Naive B cell (primary cell): ENCODE measurements at regions not wholly inside any gene's neighbourhood (a gene's known extent, or its start where the extent isn't known, plus 50 kb on each side); places are given as distances from the start of the nearest gene placed in this dataset.

Experiments used
- ATAC-seq, 2 donors: fragments of 150-1000 bp; cut with Tn5 transposase; 2 replicates each; pipeline ENCODE4 v1.10.0; 2021; ENCODE audit warnings: low read depth in 2 of 2, mild to moderate bottlenecking in 2 of 2, moderate library complexity in 2 of 2
- DNase-seq: peaks from one replicate; pipeline ENCODE4 v3.0.0; 2022
- H3K27ac Mint-ChIP-seq, 6 donors: one replicate each; pipeline ENCODE4 v1.8.0; 2020 to 2022; ENCODE audit warnings: mild to moderate bottlenecking in 6 of 6, mixed read lengths in 6 of 6, moderate library complexity in 5 of 6, inconsistent platforms in 2 of 6
- H3K27me3 Mint-ChIP-seq, 3 donors: one replicate each; pipeline ENCODE4 v1.8.0; 2021 to 2022; ENCODE audit warnings: mixed read lengths in 3 of 3, mild to moderate bottlenecking in 1 of 3
- H3K36me3 Mint-ChIP-seq, 2 donors: one replicate each; pipeline ENCODE4 v1.8.0; 2020 to 2022; ENCODE audit warnings: mixed read lengths in 2 of 2, inconsistent platforms in 1 of 2, mild to moderate bottlenecking in 1 of 2
- H3K4me1 Mint-ChIP-seq, 3 donors: one replicate each; pipeline ENCODE4 v1.8.0; 2020 to 2022; ENCODE audit warnings: mixed read lengths in 3 of 3, inconsistent platforms in 1 of 3, mild to moderate bottlenecking in 1 of 3, moderate library complexity in 1 of 3
- H3K4me3 Mint-ChIP-seq, 8 donors: one replicate each; pipeline ENCODE4 v1.8.0; 2020 to 2022; ENCODE audit warnings: mild to moderate bottlenecking in 8 of 8, mixed read lengths in 8 of 8, moderate library complexity in 8 of 8, inconsistent platforms in 2 of 8
- H3K9me3 Mint-ChIP-seq, 7 donors: one replicate each; pipeline ENCODE4 v1.8.0; 2020 to 2022; ENCODE audit warnings: mixed read lengths in 7 of 7, mild to moderate bottlenecking in 5 of 7, inconsistent platforms in 2 of 7, moderate library complexity in 1 of 7

DNA sequence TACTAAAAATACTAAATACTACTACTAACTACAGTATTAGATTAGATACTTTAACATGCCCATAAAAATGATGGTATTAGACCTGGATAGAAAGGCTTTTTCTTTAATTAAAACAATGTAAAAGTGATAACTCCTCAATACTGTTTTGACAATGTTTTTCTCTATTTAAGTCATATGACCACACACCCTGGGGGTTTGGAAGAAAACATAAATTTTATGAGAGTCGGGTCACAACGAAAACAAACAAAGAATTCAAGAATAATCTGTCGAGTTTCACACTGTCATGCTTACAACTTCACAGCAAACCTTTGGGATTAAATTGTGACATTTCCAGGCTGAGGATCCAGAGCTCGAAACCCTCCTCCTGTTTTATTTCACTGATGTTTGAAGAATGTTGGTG lies 107.4 kb upstream of the SOX4 start:
- Mint-ChIP-seq H3K4me1 (no peaks in the 10 kb centered on the region), H3K4me3 (no peak overlapping the region), H3K27me3 (peaks cover 0 to 6% (median 0%) of the 10 kb centered on the region in 3 donors), H3K27ac (no peak overlapping the region), H3K36me3 (no peaks in the 10 kb centered on the region), H3K9me3 (no peaks in the 10 kb centered on the region)
- ATAC-seq, result no peak
- no peak for DNase-seq

DNA sequence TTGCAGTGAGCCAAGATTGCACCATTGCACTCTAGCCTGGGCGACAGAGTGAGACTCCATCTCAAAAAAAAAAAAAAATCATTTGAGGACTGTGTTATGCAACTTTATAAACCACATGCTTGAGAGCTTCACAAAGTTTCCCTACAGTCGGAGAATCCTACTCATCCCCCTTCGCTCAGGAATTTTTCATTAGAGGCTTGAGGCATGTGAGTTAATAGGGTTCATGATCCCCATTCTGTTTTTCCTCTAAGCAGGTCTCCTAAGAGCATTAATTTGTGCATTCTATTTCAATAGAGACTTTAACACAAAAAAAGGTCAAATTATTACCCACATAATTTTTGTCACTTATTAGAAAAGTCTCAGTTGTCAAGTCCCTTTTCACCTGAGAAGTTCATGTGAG lies 103.7 kb upstream of the SOX4 start:
- H3K27ac Mint-ChIP-seq, result no peak overlapping the region
- no peak overlapping the region for H3K4me3 Mint-ChIP-seq
- H3K4me1 Mint-ChIP-seq, result no peaks in the 10 kb centered on the region
- no peak for ATAC-seq
- no peaks in the 10 kb centered on the region for H3K36me3 Mint-ChIP-seq
- peaks cover 0 to 7% (median 6%) of the 10 kb centered on the region in 3 donors for H3K27me3 Mint-ChIP-seq
- H3K9me3 Mint-ChIP-seq, result peaks cover 0 to 3% (median 0%) of the 10 kb centered on the region in 7 donors
- DNase-seq, result no peak

DNA sequence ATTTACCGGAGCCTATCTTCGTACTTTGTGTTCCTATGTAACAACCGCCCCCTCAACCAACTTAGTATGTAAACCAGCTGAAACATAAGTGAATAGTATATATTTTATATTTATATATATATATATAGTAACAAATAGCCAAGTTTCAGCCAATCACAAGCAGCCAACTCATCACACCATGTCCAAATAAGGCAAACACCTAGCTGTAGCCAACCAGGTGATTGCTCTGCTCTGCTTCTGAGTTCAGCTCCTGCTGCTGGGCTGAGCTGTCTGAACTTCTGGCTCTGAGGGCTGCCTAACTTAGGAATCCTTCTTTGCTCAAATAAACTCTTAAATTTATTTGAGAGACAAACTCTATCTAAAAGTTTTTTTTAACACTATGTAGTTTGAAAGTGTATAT lies 101.6 kb upstream of the SOX4 start:
- DNase-seq (no peak), ATAC-seq (no peak)
- peaks cover 0 to 3% (median 0%) of the 10 kb centered on the region in 7 donors for H3K9me3 Mint-ChIP-seq
- peaks cover 0 to 7% (median 4%) of the 10 kb centered on the region in 3 donors for H3K27me3 Mint-ChIP-seq
- no peak overlapping the region for H3K4me3 Mint-ChIP-seq
- no peaks in the 10 kb centered on the region for H3K4me1 Mint-ChIP-seq
- H3K27ac Mint-ChIP-seq, result no peak overlapping the region
- no peaks in the 10 kb centered on the region for H3K36me3 Mint-ChIP-seq

- DNase-seq, result no peak
- H3K27ac Mint-ChIP-seq, result peak overlapping the region in 1 of 6 donors; percentile 49
- peaks cover 0 to 3% (median 0%) of the 10 kb centered on the region in 7 donors for H3K9me3 Mint-ChIP-seq
- no peaks in the 10 kb centered on the region for H3K4me1 Mint-ChIP-seq
- H3K4me3 Mint-ChIP-seq, result no peak overlapping the region
- H3K27me3 Mint-ChIP-seq, result peaks cover 0 to 7% (median 0%) of the 10 kb centered on the region in 3 donors
- no peaks in the 10 kb centered on the region for H3K36me3 Mint-ChIP-seq
- ATAC-seq, result no peak
Observed at GRCh38 chr6:21494505-21494904, 99.0 kb upstream of the SOX4 start.

GRCh38 chr6:21496196-21496595 lies 97.4 kb upstream of the SOX4 start:
- peaks cover 0 to 18% (median 4%) of the 10 kb centered on the region in 3 donors for H3K27me3 Mint-ChIP-seq
- H3K9me3 Mint-ChIP-seq, result peaks cover 0 to 3% (median 0%) of the 10 kb centered on the region in 7 donors
- H3K4me1 Mint-ChIP-seq, result no peaks in the 10 kb centered on the region
- DNase-seq (no peak), ATAC-seq (no peak)
- no peak overlapping the region for H3K4me3 Mint-ChIP-seq
- H3K27ac Mint-ChIP-seq, result no peak overlapping the region
- H3K36me3 Mint-ChIP-seq, result no peaks in the 10 kb centered on the region

GRCh38 chr6:21496706-21497105 lies 96.8 kb upstream of the SOX4 start:
- no peak for DNase-seq
- H3K36me3 Mint-ChIP-seq, result no peaks in the 10 kb centered on the region
- no peak overlapping the region for H3K27ac Mint-ChIP-seq
- H3K9me3 Mint-ChIP-seq, result peaks cover 0 to 3% (median 0%) of the 10 kb centered on the region in 7 donors
- ATAC-seq, result no peak
- no peak overlapping the region for H3K4me3 Mint-ChIP-seq
- H3K27me3 Mint-ChIP-seq, result peaks cover 0 to 15% (median 4%) of the 10 kb centered on the region in 3 donors
- H3K4me1 Mint-ChIP-seq, result no peaks in the 10 kb centered on the region

- H3K27me3 Mint-ChIP-seq, result peaks cover 0 to 13% (median 4%) of the 10 kb centered on the region in 3 donors
- no peak overlapping the region for H3K27ac Mint-ChIP-seq
- no peak for DNase-seq
- no peak overlapping the region for H3K4me3 Mint-ChIP-seq
- no peak for ATAC-seq
- H3K9me3 Mint-ChIP-seq, result no peaks in the 10 kb centered on the region
- no peaks in the 10 kb centered on the region for H3K36me3 Mint-ChIP-seq
- H3K4me1 Mint-ChIP-seq, result no peaks in the 10 kb centered on the region
Observed at GRCh38 chr6:21500314-21501020, 93.1 kb upstream of the SOX4 start.

DNA sequence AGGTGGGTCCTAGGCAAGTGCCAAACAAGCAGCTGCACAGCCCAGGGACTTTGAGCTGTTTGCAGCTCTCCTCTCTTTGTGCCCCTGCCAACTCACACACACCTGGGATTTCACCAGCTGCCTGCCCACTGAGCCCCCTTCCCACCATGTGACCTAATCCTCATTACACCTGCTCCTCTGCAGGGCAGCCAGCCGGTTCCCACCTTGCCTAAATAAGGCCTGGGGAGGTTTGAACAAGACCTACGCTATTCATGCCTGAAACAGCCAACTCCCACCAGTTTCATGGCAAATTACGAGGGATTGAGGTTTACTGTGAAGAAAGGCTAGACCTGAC lies 92.6 kb upstream of the SOX4 start:
- peak overlapping the region in 1 of 6 donors; percentile 25 for H3K27ac Mint-ChIP-seq
- H3K4me3 Mint-ChIP-seq, result no peak overlapping the region
- no peaks in the 10 kb centered on the region for H3K9me3 Mint-ChIP-seq
- ATAC-seq (no peak), DNase-seq (no peak)
- no peaks in the 10 kb centered on the region for H3K4me1 Mint-ChIP-seq
- no peaks in the 10 kb centered on the region for H3K36me3 Mint-ChIP-seq
- H3K27me3 Mint-ChIP-seq, result peaks cover 0 to 13% (median 4%) of the 10 kb centered on the region in 3 donors

DNA sequence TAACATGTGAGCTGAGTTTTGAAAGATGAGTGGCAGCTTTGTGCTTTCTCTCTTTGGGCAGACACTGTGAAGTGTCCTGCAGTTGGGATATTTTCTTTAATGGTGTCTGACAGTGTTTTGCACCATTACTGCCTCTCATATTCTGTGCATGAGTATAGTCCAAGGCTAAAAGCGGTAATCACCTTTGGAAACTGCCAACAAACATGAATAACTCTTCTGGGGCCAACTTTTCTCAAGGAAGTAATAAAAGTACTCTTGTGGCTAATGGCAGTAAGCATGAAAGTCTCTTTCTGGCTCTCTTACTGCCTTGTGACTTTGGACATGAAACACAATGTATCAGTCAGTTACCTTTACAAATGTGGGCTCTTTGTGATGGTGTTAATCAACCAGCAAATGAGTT lies 91.7 kb upstream of the SOX4 start:
- Mint-ChIP-seq H3K4me3 (no peak overlapping the region), H3K9me3 (no peaks in the 10 kb centered on the region), H3K36me3 (no peaks in the 10 kb centered on the region), H3K27ac (no peak overlapping the region), H3K27me3 (peaks cover 0 to 13% (median 4%) of the 10 kb centered on the region in 3 donors), H3K4me1 (no peaks in the 10 kb centered on the region)
- ATAC-seq (no peak), DNase-seq (no peak)

DNA sequence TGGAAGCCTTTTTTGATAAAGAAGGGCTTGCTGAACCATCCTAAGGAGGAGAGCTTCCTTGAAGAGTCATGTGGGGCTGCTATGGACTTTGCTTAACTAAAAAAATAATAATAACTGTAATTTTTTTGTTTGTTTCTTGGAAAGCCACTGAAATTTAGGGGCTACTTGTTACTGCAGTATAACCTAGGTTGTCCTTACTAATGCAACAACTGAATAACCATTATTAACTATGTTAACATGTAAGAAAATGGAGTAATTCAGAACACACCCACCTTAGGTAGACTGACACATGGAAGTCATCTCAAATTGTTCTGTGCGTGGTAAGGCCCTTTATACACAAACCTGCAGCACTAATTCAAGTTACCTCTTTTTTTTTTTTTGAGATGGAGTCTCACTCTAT lies 90.9 kb upstream of the SOX4 start:
- H3K4me1 Mint-ChIP-seq, result no peaks in the 10 kb centered on the region
- DNase-seq (no peak), ATAC-seq (no peak)
- peaks cover 0 to 13% (median 4%) of the 10 kb centered on the region in 3 donors for H3K27me3 Mint-ChIP-seq
- no peaks in the 10 kb centered on the region for H3K36me3 Mint-ChIP-seq
- no peaks in the 10 kb centered on the region for H3K9me3 Mint-ChIP-seq
- H3K27ac Mint-ChIP-seq, result no peak overlapping the region
- H3K4me3 Mint-ChIP-seq, result no peak overlapping the region

GRCh38 chr6:21504790-21505189 lies 88.8 kb upstream of the SOX4 start:
- DNase-seq, result no peak
- Mint-ChIP-seq H3K4me3 (no peak overlapping the region), H3K9me3 (no peaks in the 10 kb centered on the region), H3K36me3 (no peaks in the 10 kb centered on the region), H3K27me3 (peaks cover 0 to 13% (median 4%) of the 10 kb centered on the region in 3 donors), H3K27ac (no peak overlapping the region), H3K4me1 (no peaks in the 10 kb centered on the region)
- ATAC-seq, result no peak

- DNase-seq (no peak), ATAC-seq (no peak)
- no peak overlapping the region for H3K27ac Mint-ChIP-seq
- H3K27me3 Mint-ChIP-seq, result peaks cover 0 to 8% (median 1%) of the 10 kb centered on the region in 3 donors
- H3K36me3 Mint-ChIP-seq, result no peaks in the 10 kb centered on the region
- no peaks in the 10 kb centered on the region for H3K4me1 Mint-ChIP-seq
- no peaks in the 10 kb centered on the region for H3K9me3 Mint-ChIP-seq
- peak overlapping the region in 1 of 8 donors; percentile 47 for H3K4me3 Mint-ChIP-seq
Observed at GRCh38 chr6:21505574-21505990, 88.0 kb upstream of the SOX4 start.

- no peak for ATAC-seq
- peaks cover 0 to 3% (median 0%) of the 10 kb centered on the region in 3 donors for H3K27me3 Mint-ChIP-seq
- H3K9me3 Mint-ChIP-seq, result no peaks in the 10 kb centered on the region
- H3K4me1 Mint-ChIP-seq, result no peaks in the 10 kb centered on the region
- no peak for DNase-seq
- H3K36me3 Mint-ChIP-seq, result no peaks in the 10 kb centered on the region
- no peak overlapping the region for H3K4me3 Mint-ChIP-seq
- H3K27ac Mint-ChIP-seq, result no peak overlapping the region
Observed at GRCh38 chr6:21506126-21506525, 87.4 kb upstream of the SOX4 start.

GRCh38 chr6:21507811-21508210 lies 85.7 kb upstream of the SOX4 start:
- Mint-ChIP-seq H3K36me3 (no peaks in the 10 kb centered on the region), H3K27me3 (peaks cover 0 to 4% (median 1%) of the 10 kb centered on the region in 3 donors), H3K4me1 (no peaks in the 10 kb centered on the region), H3K4me3 (no peak overlapping the region), H3K9me3 (no peaks in the 10 kb centered on the region), H3K27ac (no peak overlapping the region)
- no peak for DNase-seq
- ATAC-seq, result no peak

GRCh38 chr6:21508753-21509152 lies 84.8 kb upstream of the SOX4 start:
- Mint-ChIP-seq H3K4me1 (no peaks in the 10 kb centered on the region), H3K9me3 (no peaks in the 10 kb centered on the region), H3K36me3 (no peaks in the 10 kb centered on the region), H3K27ac (no peak overlapping the region), H3K27me3 (peaks cover 4 to 9% (median 6%) of the 10 kb centered on the region in 3 donors), H3K4me3 (no peak overlapping the region)
- ATAC-seq (no peak), DNase-seq (no peak)
